CD4-positive, alpha-beta T cell (primary cell): ENCODE measurements at regions not wholly inside any gene's neighbourhood (a gene's known extent, or its start where the extent isn't known, plus 50 kb on each side); places are given as distances from the start of the nearest gene placed in this dataset.

Experiments
- ATAC-seq: fragments of 200-7000 bp; cut with Tn5 transposase; one replicate; pipeline ENCODE4 v1.10.0; 2022; ENCODE audit warnings: mild to moderate bottlenecking; ENCODE audit not compliant: poor library complexity
- CTCF ChIA-PET: fragments of 350-600 bp; sonication (Branson Sonifier 250); formaldehyde crosslinking; loops from one replicate; lab custom pipeline; 2021; ENCODE audit warnings: antibody characterized with exemption, inconsistent platforms; lab: Charles Lee
- POLR2A ChIA-PET: fragments of 350-600 bp; sonication (Branson Sonifier 250); formaldehyde crosslinking; loops from one replicate; lab custom pipeline; 2021; ENCODE audit warnings: antibody characterized with exemption, inconsistent platforms; lab: Charles Lee
- DNase-seq, 14 experiments: peaks; one replicate each; pipeline ENCODE4 v3.0.0-alpha.2; 2013 to 2020; ENCODE audit warnings: mixed read lengths in 2 of 14
- H3K27ac ChIP-seq, 2 donors: one replicate each; pipeline versions ENCODE4 v1.5.1 to v1.7.0; 2013; ENCODE audit warnings: low read length in 2 of 2, low read depth in 1 of 2, mild to moderate bottlenecking in 1 of 2
- H3K27me3 ChIP-seq, 2 experiments: 1 replicate in 1 of 2; 2 replicates in 1 of 2; pipeline versions ENCODE4 v1.6.1 to v1.7.0; 2013; ENCODE audit warnings: low read length in 2 of 2, control low read depth in 1 of 2, mild to moderate bottlenecking in 1 of 2, moderate library complexity in 1 of 2; ENCODE audit not compliant: insufficient read depth in 2 of 2, control insufficient read depth in 1 of 2
- H3K36me3 ChIP-seq: one replicate; pipeline ENCODE4 v1.6.1; 2013; ENCODE audit warnings: low read length, control low read depth; ENCODE audit not compliant: insufficient read depth
- H3K4me1 ChIP-seq: one replicate; pipeline ENCODE4 v1.6.1; 2013; ENCODE audit warnings: low read length, control low read depth; ENCODE audit not compliant: insufficient read depth
- H3K4me3 ChIP-seq: one replicate; pipeline ENCODE4 v1.5.1; 2013; ENCODE audit warnings: mild to moderate bottlenecking, low read length, moderate library complexity
- H3K9me3 ChIP-seq, 2 experiments: 1 replicate in 1 of 2; 2 replicates in 1 of 2; pipeline versions ENCODE4 v1.6.1 to v1.7.0; 2013; ENCODE audit warnings: low read length in 2 of 2, mild to moderate bottlenecking in 2 of 2, control low read depth in 1 of 2, moderate library complexity in 1 of 2; ENCODE audit not compliant: control insufficient read depth in 1 of 2, insufficient read depth in 1 of 2
- H3K27ac Mint-ChIP-seq: one replicate; pipeline ENCODE4 v1.8.0; 2020; ENCODE audit warnings: mixed read lengths
- H3K27me3 Mint-ChIP-seq: one replicate; pipeline ENCODE4 v1.8.0; 2021; ENCODE audit warnings: mixed read lengths
- H3K36me3 Mint-ChIP-seq: one replicate; pipeline ENCODE4 v1.8.0; 2021; ENCODE audit warnings: low read depth, mixed read lengths
- H3K4me1 Mint-ChIP-seq: one replicate; pipeline ENCODE4 v1.8.0; 2021; ENCODE audit warnings: low read depth, mixed read lengths
- H3K4me3 Mint-ChIP-seq: one replicate; pipeline ENCODE4 v1.8.0; 2020; ENCODE audit warnings: mild to moderate bottlenecking, mixed read lengths
- H3K9me3 Mint-ChIP-seq: one replicate; pipeline ENCODE4 v1.8.0; 2020; ENCODE audit warnings: mixed read lengths
- CTCF ChIP-seq: fragments of 200-600 bp; IDR thresholded peaks from one replicate; pipeline ENCODE4 v1.8.0; 2022; ENCODE audit warnings: antibody characterized with exemption, mild to moderate bottlenecking
- intact Hi-C, 2 experiments: fragments of 100-400 bp; cut with DNase I in 1 of 2; cut with micrococcal nuclease in 1 of 2; formaldehyde crosslinking; loops; one replicate each; pipeline versions ENCODE4 v1.15.1 to v1.9.0; 2023 to 2025; cut with DNase I, micrococcal nuclease

GRCh38 chr1:29783508-29784275 is 547.4 kb downstream of the PTPRU start:
- Mint-ChIP-seq H3K9me3 (no peaks in the 10 kb centered on the region), H3K27me3 (peaks cover 28% of the 10 kb centered on the region), H3K4me1 (no peaks in the 10 kb centered on the region), H3K4me3 (no peak overlapping the region), H3K36me3 (no peaks in the 10 kb centered on the region), H3K27ac (no peak overlapping the region)
- Histone ChIP-seq H3K4me1 (no peaks in the 10 kb centered on the region), H3K36me3 (no peaks in the 10 kb centered on the region), H3K9me3 (no peaks in the 10 kb centered on the region), H3K27me3 (peaks cover 7% of the 10 kb centered on the region in 2 experiments), H3K27ac (no peak overlapping the region), H3K4me3 (no peak overlapping the region)
- ATAC-seq, result no peak
- CTCF ChIA-PET, result no interaction called here
- POLR2A ChIA-PET, result no interaction called here
- no peak for TF ChIP-seq CTCF
- no peak for DNase-seq
- intact Hi-C loops, result no loop called here

- ChIA-PET CTCF (no interaction called here), POLR2A (no interaction called here)
- H3K36me3 ChIP-seq, result no peaks in the 10 kb centered on the region
- no peaks in the 10 kb centered on the region for H3K4me1 ChIP-seq
- H3K9me3 Mint-ChIP-seq, result no peaks in the 10 kb centered on the region
- H3K27me3 Mint-ChIP-seq, result peaks cover 35% of the 10 kb centered on the region
- H3K4me1 Mint-ChIP-seq, result no peaks in the 10 kb centered on the region
- H3K4me3 ChIP-seq, result no peak overlapping the region
- H3K4me3 Mint-ChIP-seq, result no peak overlapping the region
- no peaks in the 10 kb centered on the region for H3K9me3 ChIP-seq
- H3K27ac Mint-ChIP-seq, result no peak overlapping the region
- intact Hi-C loops, result no loop called here
- ATAC-seq, result no peak
- H3K27me3 ChIP-seq, result peaks cover 5 to 11% of the 10 kb centered on the region in 2 experiments
- no peak overlapping the region for H3K27ac ChIP-seq
- DNase-seq, result no peak
- no peaks in the 10 kb centered on the region for H3K36me3 Mint-ChIP-seq
- TF ChIP-seq CTCF, result no peak
Observed at GRCh38 chr1:29782846-29783507, 546.7 kb downstream of the PTPRU start.

- Histone ChIP-seq H3K4me3 (no peak overlapping the region), H3K27me3 (peaks cover 3 to 13% of the 10 kb centered on the region in 2 experiments), H3K36me3 (no peaks in the 10 kb centered on the region), H3K4me1 (no peaks in the 10 kb centered on the region), H3K27ac (no peak overlapping the region), H3K9me3 (no peaks in the 10 kb centered on the region)
- DNase-seq (no peak), ATAC-seq (no peak)
- Mint-ChIP-seq H3K4me3 (no peak overlapping the region), H3K36me3 (no peaks in the 10 kb centered on the region), H3K4me1 (no peaks in the 10 kb centered on the region), H3K27ac (no peak overlapping the region), H3K9me3 (peaks cover 8% of the 10 kb centered on the region), H3K27me3 (peaks cover 56% of the 10 kb centered on the region)
- ChIA-PET CTCF (no interaction called here), POLR2A (no interaction called here)
- no peak for TF ChIP-seq CTCF
- intact Hi-C loops, result no loop called here
Observed at GRCh38 chr1:29779146-29779545, 542.8 kb downstream of the PTPRU start.
